ENCODE measurements at regions not wholly inside any gene's neighbourhood (a gene's known extent, or its start where the extent isn't known, plus 50 kb on each side); places are given as distances from the start of the nearest gene placed in this dataset.
"Not testable (repeated sequence)": the region's sequence is repeated elsewhere in the genome, so short reads cannot be mapped to it uniquely, and the experiment has no call there.

DNA sequence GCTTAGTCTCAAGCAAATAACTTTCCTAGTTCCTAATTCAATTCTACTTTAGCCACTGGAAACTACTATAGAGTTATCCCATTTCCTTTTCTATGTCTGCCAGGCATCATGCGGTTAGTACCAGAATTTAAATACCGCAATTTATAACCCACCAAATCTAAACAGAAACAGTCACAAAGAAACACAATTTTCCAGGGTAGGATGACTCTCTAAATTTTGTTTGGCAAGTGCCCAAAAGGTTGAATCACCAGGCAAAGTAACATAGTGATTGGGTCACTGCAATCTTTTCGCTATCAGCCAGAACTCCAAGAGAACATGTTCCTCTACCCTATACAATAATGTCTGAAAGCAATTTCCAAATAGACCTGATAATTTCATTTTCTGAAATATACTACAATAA is 240.2 kb upstream of the GRIA3 start:
- Histone ChIP-seq H3K4me1 (ENCODE audit: low read depth) (no peaks in the 10 kb centered on the region), H3K9me3 (ENCODE audit: low read depth) (no peaks in the 10 kb centered on the region), H3K27ac (no peak overlapping the region), H3K27me3 (no peaks in the 10 kb centered on the region), H3K36me3 (no peaks in the 10 kb centered on the region), H3K4me3 (no peak overlapping the region)
- TF ChIP-seq, protein P1, sequence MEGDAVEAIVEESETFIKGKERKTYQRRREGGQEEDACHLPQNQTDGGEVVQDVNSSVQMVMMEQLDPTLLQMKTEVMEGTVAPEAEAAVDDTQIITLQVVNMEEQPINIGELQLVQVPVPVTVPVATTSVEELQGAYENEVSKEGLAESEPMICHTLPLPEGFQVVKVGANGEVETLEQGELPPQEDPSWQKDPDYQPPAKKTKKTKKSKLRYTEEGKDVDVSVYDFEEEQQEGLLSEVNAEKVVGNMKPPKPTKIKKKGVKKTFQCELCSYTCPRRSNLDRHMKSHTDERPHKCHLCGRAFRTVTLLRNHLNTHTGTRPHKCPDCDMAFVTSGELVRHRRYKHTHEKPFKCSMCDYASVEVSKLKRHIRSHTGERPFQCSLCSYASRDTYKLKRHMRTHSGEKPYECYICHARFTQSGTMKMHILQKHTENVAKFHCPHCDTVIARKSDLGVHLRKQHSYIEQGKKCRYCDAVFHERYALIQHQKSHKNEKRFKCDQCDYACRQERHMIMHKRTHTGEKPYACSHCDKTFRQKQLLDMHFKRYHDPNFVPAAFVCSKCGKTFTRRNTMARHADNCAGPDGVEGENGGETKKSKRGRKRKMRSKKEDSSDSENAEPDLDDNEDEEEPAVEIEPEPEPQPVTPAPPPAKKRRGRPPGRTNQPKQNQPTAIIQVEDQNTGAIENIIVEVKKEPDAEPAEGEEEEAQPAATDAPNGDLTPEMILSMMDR (IDR thresholded peaks at IDR 0.05; ENCODE audit: low read depth, low read length), result no peak
- peak in 1 of 2 donors; percentile 0 for DNase-seq (ENCODE audit: low read depth in 1 of 2, low spot score in 1 of 2)

DNA sequence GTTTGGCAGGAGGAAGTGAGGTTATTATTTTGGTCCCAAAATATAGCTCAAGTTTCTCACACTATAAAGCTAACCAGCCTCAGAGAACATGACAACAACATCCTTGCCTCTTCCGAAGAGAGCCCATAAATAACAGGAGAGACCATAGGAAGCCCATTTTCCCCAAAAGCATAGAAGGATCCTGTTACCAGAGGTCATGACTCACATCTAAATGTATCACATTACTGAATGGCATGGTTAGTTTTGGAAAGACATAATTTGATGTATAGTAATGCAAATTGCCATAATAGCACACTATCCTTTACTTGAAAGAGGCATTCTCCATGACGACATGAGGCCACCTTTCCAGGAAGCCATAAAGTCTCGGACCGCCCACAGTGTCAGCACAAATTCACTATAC is 238.8 kb upstream of the GRIA3 start:
- Histone ChIP-seq H3K27ac (no peak overlapping the region), H3K4me1 (ENCODE audit: low read depth) (no peaks in the 10 kb centered on the region), H3K4me3 (no peak overlapping the region), H3K27me3 (no peaks in the 10 kb centered on the region), H3K36me3 (no peaks in the 10 kb centered on the region), H3K9me3 (ENCODE audit: low read depth) (no peaks in the 10 kb centered on the region)
- TF ChIP-seq, protein P1 (IDR thresholded peaks at IDR 0.05; ENCODE audit: low read depth, low read length), result no peak
- no peak for DNase-seq (ENCODE audit: low read depth in 1 of 2, low spot score in 1 of 2)

DNA sequence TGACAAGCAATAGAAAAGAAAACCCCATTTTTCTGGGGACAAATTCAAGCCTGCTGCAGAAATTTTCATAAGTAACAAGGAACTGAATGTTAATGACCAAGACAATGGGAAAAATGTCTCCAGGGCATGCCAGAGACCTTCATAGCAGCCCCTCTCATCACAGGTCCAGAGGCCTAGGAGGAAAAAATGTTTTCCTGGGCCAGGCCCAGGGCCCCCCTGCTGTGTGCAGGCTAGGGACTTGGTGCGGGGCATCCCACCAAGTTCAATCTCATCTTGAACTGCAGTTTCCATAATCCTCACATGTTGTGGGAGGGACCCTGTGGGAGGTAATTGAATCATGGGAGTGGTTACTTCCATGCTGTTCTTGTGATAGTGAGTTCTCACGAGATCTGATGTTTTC is 211.5 kb upstream of the GRIA3 start:
- Histone ChIP-seq H3K9me3 (ENCODE audit: low read depth) (no peaks in the 10 kb centered on the region), H3K4me1 (ENCODE audit: low read depth) (no peaks in the 10 kb centered on the region), H3K36me3 (no peaks in the 10 kb centered on the region), H3K4me3 (no peak overlapping the region), H3K27me3 (no peaks in the 10 kb centered on the region), H3K27ac (no peak overlapping the region)
- TF ChIP-seq, protein P1 (IDR thresholded peaks at IDR 0.05; ENCODE audit: low read depth, low read length), result no peak
- DNase-seq (ENCODE audit: low read depth in 1 of 2, low spot score in 1 of 2), result no peak

DNA sequence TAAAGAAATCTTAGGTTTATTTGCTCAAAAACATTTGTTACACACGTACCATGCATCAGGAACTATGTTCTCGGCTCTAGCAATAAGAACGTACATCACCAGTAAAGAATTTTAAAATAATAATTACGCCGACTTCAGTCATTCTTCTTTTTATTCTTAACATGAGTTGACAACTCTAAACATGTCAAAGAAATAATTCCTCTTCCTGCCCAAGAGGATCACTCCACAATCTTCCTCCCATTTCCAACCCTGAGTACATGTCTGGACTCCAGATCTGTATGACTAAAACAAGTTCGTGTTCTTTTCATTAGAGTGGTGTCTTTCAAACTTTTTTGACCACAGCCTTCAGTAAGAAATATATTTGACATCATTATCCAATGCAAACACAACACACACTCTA is 201.6 kb upstream of the GRIA3 start:
- TF ChIP-seq, protein P1 (IDR thresholded peaks at IDR 0.05; ENCODE audit: low read depth, low read length), result no peak
- Histone ChIP-seq H3K4me3 (no peak overlapping the region), H3K27ac (no peak overlapping the region), H3K27me3 (no peaks in the 10 kb centered on the region), H3K36me3 (no peaks in the 10 kb centered on the region), H3K9me3 (ENCODE audit: low read depth) (peaks cover 3% of the 10 kb centered on the region), H3K4me1 (ENCODE audit: low read depth) (no peaks in the 10 kb centered on the region)
- DNase-seq (ENCODE audit: low read depth in 1 of 2, low spot score in 1 of 2), result no peak

DNA sequence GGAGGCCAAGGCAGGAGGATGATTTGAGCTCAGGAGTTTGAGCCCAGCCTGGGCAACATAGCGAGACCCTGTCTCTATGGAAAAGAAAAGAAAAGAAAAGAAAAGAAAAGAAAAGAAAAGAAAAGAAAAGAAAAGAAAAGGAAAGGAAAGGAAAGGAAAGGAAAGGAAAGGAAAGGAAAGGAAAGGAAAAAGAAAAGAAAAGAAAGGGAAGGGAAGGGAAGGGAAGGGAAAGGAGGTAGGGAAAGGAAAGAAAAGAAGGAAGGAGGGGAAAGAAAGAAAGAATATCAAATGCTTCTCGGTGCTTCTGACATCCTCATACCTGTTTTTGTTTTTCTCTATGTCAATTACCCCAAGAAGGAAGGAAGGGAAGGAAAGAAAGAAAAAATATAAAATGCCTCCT is 181.2 kb upstream of the GRIA3 start:
- not testable (repeated sequence) for H3K27ac ChIP-seq; DNase-seq (ENCODE audit: low read depth in 1 of 2, low spot score in 1 of 2); H3K4me1 ChIP-seq (ENCODE audit: low read depth); H3K4me3 ChIP-seq; H3K27me3 ChIP-seq; H3K36me3 ChIP-seq; H3K9me3 ChIP-seq (ENCODE audit: low read depth)

DNA sequence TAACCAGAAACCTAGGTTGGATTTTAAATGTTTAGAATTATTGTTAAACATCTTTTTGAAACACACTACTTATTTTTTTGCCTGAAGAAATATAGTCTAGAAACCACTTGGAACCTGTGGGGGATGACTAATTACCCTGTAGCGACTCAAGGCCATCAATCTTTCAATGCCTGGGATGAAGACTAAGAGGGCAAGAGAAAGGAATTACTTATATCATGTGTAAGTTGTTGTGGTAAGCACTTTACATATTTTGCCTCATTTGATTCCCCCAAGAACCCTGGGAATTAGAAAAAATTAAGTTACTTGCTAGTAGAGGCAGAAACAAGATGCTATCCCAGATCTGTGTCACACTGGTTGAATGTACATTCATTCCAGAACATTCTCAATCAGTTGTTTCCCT is 170.9 kb upstream of the GRIA3 start:
- H3K27me3 ChIP-seq, result no peaks in the 10 kb centered on the region
- TF ChIP-seq, protein P1 (IDR thresholded peaks at IDR 0.05; ENCODE audit: low read depth, low read length), result no peak
- H3K9me3 ChIP-seq (ENCODE audit: low read depth), result no peaks in the 10 kb centered on the region
- H3K4me3 ChIP-seq, result no peak overlapping the region
- H3K27ac ChIP-seq, result no peak overlapping the region
- no peaks in the 10 kb centered on the region for H3K4me1 ChIP-seq (ENCODE audit: low read depth)
- no peak for DNase-seq (ENCODE audit: low read depth in 1 of 2, low spot score in 1 of 2)
- H3K36me3 ChIP-seq, result no peaks in the 10 kb centered on the region

Measured in cardiac muscle cell (in vitro differentiated cells and primary cell).